RKO (cell line): ENCODE measurements at regions not wholly inside any gene's neighbourhood (a gene's known extent, or its start where the extent isn't known, plus 50 kb on each side); places are given as distances from the start of the nearest gene placed in this dataset.
A peak's percentile ranks its signal among the peaks of the same experiment; 100 is the strongest.

Experiments
- DNase-seq: peaks from one replicate; pipeline ENCODE4 v3.0.0-alpha.2; 2016; ENCODE audit warnings: low spot score

DNA sequence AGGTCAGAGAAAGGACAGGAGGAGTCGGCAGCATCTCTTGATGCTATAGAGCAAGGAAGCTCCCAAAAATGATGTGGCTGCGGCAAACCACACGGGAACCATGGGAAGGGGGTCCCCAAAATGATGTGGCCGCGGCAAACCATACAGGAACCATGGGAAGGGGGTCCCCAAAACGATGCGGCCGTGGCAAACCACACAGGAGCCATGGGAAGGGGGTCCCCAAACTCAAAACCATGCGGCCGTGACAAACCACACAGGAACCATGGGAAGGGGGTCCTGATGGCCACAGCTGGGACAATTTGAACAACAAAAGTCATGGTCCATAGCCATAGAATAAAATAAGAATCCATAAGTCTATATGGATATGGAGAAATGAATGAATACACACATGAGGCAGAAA, 58.4 kb upstream of the GLI2 start:
- DNase-seq = no peak

DNA sequence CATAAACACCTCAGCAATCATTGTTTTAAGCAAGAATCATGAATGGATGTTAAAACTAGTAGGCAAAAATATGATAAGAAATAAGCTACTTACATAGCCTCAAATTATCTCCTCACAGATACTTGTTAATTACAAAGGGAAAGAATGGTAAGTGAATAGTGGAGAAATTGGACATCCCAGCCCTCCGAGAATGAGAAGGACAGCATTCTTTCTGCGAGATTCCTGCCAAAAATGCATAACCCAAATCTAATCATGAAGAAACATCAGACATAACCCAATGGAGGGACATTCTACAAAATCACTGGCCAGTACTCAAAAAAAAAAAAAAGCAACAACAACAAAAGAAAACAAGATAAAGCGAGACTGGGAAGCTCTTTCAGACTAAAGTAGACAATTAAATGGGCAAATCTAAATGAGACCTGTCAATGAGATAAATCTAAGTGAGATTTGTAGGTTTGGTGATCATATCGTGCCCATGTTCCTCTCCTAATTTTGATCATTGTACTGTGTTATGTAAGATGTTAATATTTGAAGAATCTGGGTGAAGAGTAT, 57.9 kb upstream of the GLI2 start:
- no peak for DNase-seq

- no peak for DNase-seq
Observed at GRCh38 chr2:120678251-120678650, 57.4 kb upstream of the GLI2 start.

- DNase-seq = no peak
Observed at GRCh38 chr2:120678926-120679325, 56.7 kb upstream of the GLI2 start.

DNA sequence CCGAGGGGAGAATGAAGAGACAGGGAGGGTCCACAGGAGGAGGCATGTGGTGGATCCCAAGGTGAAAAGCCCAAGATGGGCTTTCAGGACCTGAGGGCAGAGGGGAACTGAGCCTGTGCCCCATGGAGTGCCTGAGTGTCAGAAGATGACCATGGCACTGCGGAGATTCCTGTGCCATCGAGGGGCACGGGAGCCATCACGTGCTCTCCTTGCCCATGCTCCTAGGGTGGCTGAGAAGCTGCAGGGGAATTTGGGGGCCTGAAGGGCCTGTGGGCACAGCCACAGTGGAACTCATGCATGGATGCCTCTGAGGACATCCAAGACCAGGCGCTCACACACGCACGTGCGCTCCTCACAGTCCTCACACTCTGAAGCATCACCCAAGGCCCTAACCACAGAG, 56.1 kb upstream of the GLI2 start:
- no peak for DNase-seq

GRCh38 chr2:120680136-120680761, 55.4 kb upstream of the GLI2 start:
- peak; percentile 70 for DNase-seq

DNA sequence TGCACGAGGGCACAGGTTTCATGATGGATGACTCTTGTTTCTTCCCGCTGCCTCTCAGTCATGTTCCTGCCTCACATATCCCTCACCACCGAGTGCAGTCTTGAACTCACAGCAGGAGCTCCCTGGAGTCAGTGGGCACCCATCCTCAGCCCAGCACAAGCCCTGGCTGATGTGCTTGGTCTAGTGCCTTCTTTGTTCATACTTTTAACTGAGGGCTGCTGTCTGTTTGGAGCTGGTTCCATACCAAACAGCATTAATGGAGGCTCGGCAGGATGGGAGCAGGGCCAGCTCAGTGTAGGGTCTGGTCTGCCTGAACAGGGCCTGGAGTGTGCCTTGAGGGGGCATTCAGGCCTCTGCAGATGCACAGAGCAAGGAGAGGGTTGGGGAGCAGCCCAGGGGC, 54.5 kb upstream of the GLI2 start:
- DNase-seq = no peak

DNA sequence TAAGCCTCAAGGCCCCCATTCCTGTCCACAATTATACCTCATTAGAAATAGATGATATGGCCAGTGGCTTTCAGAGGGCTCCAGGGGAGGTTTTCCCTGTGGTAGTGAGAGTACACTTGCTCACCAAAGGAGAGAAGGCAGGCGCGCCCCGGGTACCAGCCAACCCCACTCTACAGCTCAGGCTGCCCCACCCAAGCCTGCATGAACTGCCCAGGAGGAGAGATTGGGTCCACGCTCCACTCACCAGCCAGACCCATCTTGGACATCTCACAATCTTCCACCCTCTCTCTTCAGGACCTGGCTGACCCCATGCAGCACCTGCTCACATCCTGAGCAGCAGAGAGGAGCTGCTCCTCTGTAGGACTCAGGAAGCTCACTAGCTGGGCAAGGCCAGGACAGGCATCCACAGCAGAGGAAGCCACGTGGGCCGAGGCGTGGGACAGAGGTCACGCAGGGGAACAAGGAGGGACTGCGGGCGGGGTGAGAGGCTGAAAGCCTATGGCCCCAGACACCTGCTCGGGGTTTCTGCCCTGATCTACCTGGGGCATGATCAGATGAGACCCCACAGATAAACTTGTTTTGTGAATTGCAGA, 53.9 kb upstream of the GLI2 start:
- DNase-seq = no peak

DNA sequence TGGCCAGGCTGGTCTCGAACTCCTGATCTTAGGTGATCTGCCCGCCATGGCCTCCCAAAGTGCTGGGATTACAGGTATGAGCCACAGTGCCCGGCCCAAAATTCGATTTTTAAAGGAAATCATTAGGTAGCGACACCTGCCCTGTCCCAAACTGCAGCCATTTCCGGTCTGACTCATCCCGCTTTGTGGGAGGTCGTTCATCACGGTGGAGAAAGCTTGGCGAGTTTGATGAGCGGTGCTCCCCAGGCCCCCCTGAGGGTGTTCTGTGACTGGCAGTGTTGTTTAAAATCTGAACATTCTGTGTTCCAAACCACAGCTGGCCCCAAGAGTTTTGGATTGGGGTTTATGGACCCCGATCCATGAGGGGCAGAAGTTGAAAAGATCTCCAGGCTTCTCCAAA, 53.0 kb upstream of the GLI2 start:
- no peak for DNase-seq

DNA sequence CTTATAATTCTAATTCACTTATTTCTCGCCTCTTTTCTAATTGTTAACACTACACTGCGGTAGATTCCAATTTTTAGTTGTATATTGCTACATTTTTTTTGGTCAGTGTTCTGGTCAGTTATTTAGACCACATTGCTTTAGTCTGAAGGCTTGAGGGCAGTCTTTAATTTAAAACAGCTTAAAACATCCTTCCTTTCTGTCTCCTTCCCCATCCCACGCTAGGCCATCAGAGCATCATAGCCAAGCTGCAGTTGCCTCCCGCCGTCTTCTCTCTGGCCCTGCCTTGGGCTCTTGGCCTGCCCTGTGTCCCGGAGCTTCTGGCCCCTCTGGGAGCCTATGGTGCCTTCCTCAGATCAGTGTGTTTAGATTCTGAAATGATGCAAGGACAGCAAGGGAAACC, 52.6 kb upstream of the GLI2 start:
- no peak for DNase-seq

DNA sequence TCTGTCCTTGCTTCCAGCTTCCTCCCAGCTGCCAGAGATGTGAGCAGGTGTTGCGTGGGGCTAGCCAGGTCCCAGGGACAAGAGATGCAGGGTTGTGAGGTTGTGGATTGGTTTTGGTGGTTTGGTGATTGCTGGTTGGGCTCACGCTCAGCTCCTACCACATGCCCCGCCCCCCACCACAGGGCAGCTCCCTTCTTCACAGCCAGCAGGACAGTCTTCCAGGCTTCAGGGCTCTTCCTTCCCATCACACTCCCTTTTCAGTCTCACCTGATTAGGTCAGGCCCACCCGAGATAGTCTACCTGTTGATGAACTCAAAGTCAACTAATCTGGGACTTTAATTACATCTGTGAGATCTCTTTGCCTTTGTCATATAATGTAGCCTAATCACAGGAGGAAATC, 52.0 kb upstream of the GLI2 start:
- no peak for DNase-seq

DNA sequence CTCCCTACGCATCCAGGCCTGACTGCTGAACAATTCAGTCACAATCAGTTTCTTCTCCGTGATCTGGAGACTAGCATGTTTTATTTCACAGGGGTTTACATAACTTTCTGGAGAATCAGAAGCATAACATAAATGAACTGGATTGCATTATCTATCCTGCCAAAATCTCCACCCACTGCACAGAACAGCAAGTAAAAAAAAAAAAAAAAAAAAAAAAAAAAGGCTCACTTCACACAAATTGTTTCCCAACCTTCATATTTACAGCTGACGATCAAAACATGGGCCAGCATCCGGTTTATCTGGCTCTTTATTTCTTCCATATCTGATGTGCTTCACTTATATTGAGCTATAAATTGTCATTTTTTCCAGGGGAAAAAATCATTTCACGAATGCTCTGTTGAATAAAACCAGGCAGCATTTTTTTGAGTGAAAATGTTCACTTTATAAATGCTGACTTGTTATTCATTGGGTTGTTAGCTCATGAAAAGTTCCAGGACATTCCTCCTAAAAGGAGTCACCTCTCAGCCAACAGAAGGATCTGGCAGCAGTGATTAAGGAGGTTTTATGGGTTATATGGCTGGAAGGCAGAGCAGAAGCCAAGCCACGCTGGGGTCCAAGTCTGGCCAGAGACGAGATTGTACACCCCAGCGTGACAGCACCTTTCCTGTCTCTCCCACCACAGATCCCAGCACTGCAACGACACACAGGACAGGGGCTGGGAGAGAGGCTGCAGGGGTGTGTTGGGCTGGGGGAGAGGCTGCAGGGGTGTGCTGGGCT, 51.2 kb upstream of the GLI2 start:
- no peak for DNase-seq

DNA sequence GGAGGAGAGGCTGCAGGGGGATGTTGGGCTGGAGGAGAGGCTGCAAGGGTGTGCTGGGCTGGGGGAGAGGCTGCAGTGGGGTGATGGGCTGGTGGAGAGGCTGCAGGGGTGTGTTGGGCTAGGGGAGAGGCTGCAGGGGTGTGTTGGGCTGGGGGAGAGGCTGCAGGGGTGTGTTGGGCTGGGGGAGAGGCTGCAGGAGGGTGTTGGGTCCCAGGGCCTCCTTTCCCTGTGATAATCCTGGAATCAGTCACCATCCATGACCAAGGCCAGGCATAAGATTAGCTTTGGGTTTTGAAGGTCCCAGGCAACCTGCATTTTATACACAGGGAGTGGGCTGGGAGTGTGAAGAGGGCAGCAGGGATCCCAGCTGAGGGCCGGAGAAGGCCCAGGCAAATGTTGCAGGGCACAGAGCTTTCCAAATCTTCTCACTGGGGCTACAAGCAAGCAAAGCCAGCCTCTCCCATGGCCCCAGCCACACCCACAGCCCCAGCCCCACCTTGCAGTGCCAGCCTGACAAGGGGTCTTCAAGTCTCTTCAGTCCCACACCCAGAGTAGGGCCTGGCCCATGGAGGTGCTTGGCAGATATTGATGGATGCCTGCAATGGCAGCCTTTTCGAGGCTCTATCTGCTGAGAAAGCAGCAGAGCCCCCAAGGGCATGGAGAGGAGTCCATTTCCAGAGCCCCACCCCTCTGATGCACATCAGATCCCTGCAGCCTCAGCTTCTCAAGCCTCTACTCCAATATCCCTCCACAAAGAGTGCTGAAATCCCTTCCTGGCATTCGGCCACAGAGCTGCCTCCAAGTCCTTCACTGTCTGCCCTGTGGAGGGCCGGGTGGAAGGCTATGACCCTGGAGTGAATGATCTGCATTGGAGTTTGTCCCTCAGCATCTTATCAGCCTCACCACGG, 50.3 kb upstream of the GLI2 start:
- DNase-seq = no peak
